ENCODE measurements at regions not wholly inside any gene's neighbourhood (a gene's known extent, or its start where the extent isn't known, plus 50 kb on each side); places are given as distances from the start of the nearest gene placed in this dataset.

- TF ChIP-seq CTCF (IDR thresholded peaks at IDR 0.05; ENCODE audit: insufficient read depth, low read length) = no peak
- TF ChIP-seq POLR2AphosphoS5 (IDR thresholded peaks at IDR 0.05; ENCODE audit: low read depth) = no peak
These were observed 384.9 kb upstream of the SOX9 start for GRCh38 chr17:71735893-71736292.

Data from HL-60 (cell line).